H9 (cell line): ENCODE measurements at regions not wholly inside any gene's neighbourhood (a gene's known extent, or its start where the extent isn't known, plus 50 kb on each side); places are given as distances from the start of the nearest gene placed in this dataset.
A peak's percentile ranks its signal among the peaks of the same experiment; 100 is the strongest.

Experiments
- DNase-seq: peaks from one replicate; pipeline ENCODE4 v3.0.0-alpha.2; 2017
- H2AFZ ChIP-seq: one replicate; pipeline ENCODE4 v1.6.1; 2013; ENCODE audit warnings: mild to moderate bottlenecking, low read length, control low read depth, moderate library complexity
- H2AK5ac ChIP-seq: 2 replicates; pipeline ENCODE4 v1.6.1; 2013; ENCODE audit warnings: low read length, control low read depth, mixed read lengths; ENCODE audit not compliant: insufficient read length
- H2BK120ac ChIP-seq: one replicate; pipeline ENCODE4 v1.6.1; 2013; ENCODE audit warnings: low read depth, mild to moderate bottlenecking, low read length, control low read depth, inconsistent platforms; ENCODE audit not compliant: poor library complexity, severe bottlenecking
- H2BK12ac ChIP-seq: 2 replicates; pipeline ENCODE4 v1.6.1; 2013; ENCODE audit warnings: low read length, control low read depth, mixed read lengths, low read depth; ENCODE audit not compliant: insufficient read length
- H2BK15ac ChIP-seq: 2 replicates; pipeline ENCODE4 v1.6.1; 2013; ENCODE audit warnings: low read depth, low read length, control low read depth
- H2BK20ac ChIP-seq: one replicate; pipeline ENCODE4 v1.6.1; 2013; ENCODE audit warnings: low read depth, mild to moderate bottlenecking, low read length, control low read depth, inconsistent platforms; ENCODE audit not compliant: poor library complexity, severe bottlenecking
- H2BK5ac ChIP-seq: 2 replicates; pipeline ENCODE4 v1.6.1; 2013; ENCODE audit warnings: low read length, control low read depth, mixed read lengths; ENCODE audit not compliant: insufficient read length
- H3K14ac ChIP-seq: 2 replicates; pipeline ENCODE4 v1.6.1; 2013; ENCODE audit warnings: low read length, control low read depth; ENCODE audit not compliant: insufficient read depth
- H3K18ac ChIP-seq: 2 replicates; pipeline ENCODE4 v1.6.1; 2013; ENCODE audit warnings: low read depth, mild to moderate bottlenecking, mixed read lengths, low read length, control low read depth; ENCODE audit not compliant: insufficient read length
- H3K23ac ChIP-seq: 2 replicates; pipeline ENCODE4 v1.6.1; 2013; ENCODE audit warnings: low read length, control low read depth, mixed read lengths, low read depth; ENCODE audit not compliant: insufficient read length
- H3K23me2 ChIP-seq: 2 replicates; pipeline ENCODE4 v1.6.1; 2013; ENCODE audit warnings: low read depth, mild to moderate bottlenecking, mixed read lengths, low read length, control low read depth; ENCODE audit not compliant: insufficient read length, poor library complexity, severe bottlenecking
- H3K27ac ChIP-seq: 2 replicates; pipeline ENCODE4 v1.5.1; 2013; ENCODE audit warnings: low read length, control low read depth, mixed read lengths, low read depth; ENCODE audit not compliant: insufficient read length
- H3K27me3 ChIP-seq: 2 replicates; pipeline ENCODE4 v1.6.1; 2013; ENCODE audit warnings: low read length, control low read depth, inconsistent platforms; ENCODE audit not compliant: insufficient read depth
- H3K4ac ChIP-seq: 2 replicates; pipeline ENCODE4 v1.6.1; 2013; ENCODE audit warnings: low read depth, mild to moderate bottlenecking, control low read depth, inconsistent platforms, low read length, moderate library complexity
- H3K4me1 ChIP-seq: 2 replicates; pipeline ENCODE4 v1.6.1; 2013; ENCODE audit warnings: low read length, control low read depth, inconsistent platforms; ENCODE audit not compliant: insufficient read depth
- H3K4me2 ChIP-seq: 2 replicates; pipeline ENCODE4 v1.6.1; 2013; ENCODE audit warnings: low read length, control low read depth, mixed read lengths; ENCODE audit not compliant: insufficient read length, insufficient read depth
- H3K56ac ChIP-seq: 2 replicates; pipeline ENCODE4 v1.6.1; 2013; ENCODE audit warnings: low read depth, mild to moderate bottlenecking, mixed read lengths, low read length, control low read depth; ENCODE audit not compliant: insufficient read length
- H3K79me1 ChIP-seq: 2 replicates; pipeline ENCODE4 v1.6.1; 2013; ENCODE audit warnings: low read depth, mild to moderate bottlenecking, moderate library complexity, low read length, control low read depth, inconsistent platforms; ENCODE audit not compliant: insufficient read depth, poor library complexity, severe bottlenecking
- H3K79me2 ChIP-seq: 2 replicates; pipeline ENCODE4 v1.6.1; 2013; ENCODE audit warnings: low read length, control low read depth, inconsistent platforms; ENCODE audit not compliant: insufficient read depth
- H3K9ac ChIP-seq: 2 replicates; pipeline ENCODE4 v1.6.1; 2013; ENCODE audit warnings: low read length, control low read depth, mixed read lengths; ENCODE audit not compliant: insufficient read length; ENCODE audit errors: extremely low read depth
- H3K9me3 ChIP-seq: one replicate; pipeline ENCODE4 v1.6.1; 2013; ENCODE audit warnings: low read depth, low read length, inconsistent platforms; ENCODE audit not compliant: control insufficient read depth
- H3T11ph ChIP-seq: one replicate; pipeline ENCODE4 v1.6.1; 2013; ENCODE audit warnings: mild to moderate bottlenecking, low read length, control low read depth, inconsistent platforms
- H4K20me1 ChIP-seq: one replicate; pipeline ENCODE4 v1.6.1; 2013; ENCODE audit not compliant: control insufficient read depth, insufficient read length, insufficient read depth
- H4K5ac ChIP-seq: 2 replicates; pipeline ENCODE4 v1.6.1; 2013; ENCODE audit warnings: low read depth, mild to moderate bottlenecking, mixed read lengths, low read length, control low read depth; ENCODE audit not compliant: insufficient read length
- H4K8ac ChIP-seq: replicated peaks from 2 replicates; pipeline ENCODE4 v1.6.1; 2013; ENCODE audit warnings: low read length, control low read depth, mixed read lengths, low read depth; ENCODE audit not compliant: insufficient read length
- H4K91ac ChIP-seq: 2 replicates; pipeline ENCODE4 v1.6.1; 2013; ENCODE audit warnings: low read depth, mild to moderate bottlenecking, moderate library complexity, mixed read lengths, low read length, control low read depth; ENCODE audit not compliant: insufficient read length
- H3K27ac Mint-ChIP-seq, 3 experiments: 2 replicates in 2 of 3; 3 replicates in 1 of 3; pipeline ENCODE4 v1.8.0; 2020 to 2021; ENCODE audit warnings: mixed read lengths in 3 of 3, mild to moderate bottlenecking in 1 of 3, moderate library complexity in 1 of 3
- H3K27me3 Mint-ChIP-seq: 2 replicates; pipeline ENCODE4 v1.8.0; 2021; ENCODE audit warnings: low read depth, mild to moderate bottlenecking, moderate library complexity, mixed read lengths
- H3K36me3 Mint-ChIP-seq, 3 experiments: 2 replicates in 2 of 3; 3 replicates in 1 of 3; pipeline ENCODE4 v1.8.0; 2020 to 2021; ENCODE audit warnings: low read depth in 3 of 3, mixed read lengths in 3 of 3; ENCODE audit not compliant: insufficient read depth in 1 of 3
- H3K4me1 Mint-ChIP-seq, 2 experiments: 2 replicates each; pipeline ENCODE4 v1.8.0; 2020; ENCODE audit warnings: mixed read lengths in 2 of 2
- H3K4me3 Mint-ChIP-seq, 2 experiments: 2 replicates in 1 of 2; 3 replicates in 1 of 2; pipeline ENCODE4 v1.8.0; 2020 to 2021; ENCODE audit warnings: mild to moderate bottlenecking in 2 of 2, mixed read lengths in 2 of 2, moderate library complexity in 1 of 2
- H3K9me3 Mint-ChIP-seq, 2 experiments: 2 replicates in 1 of 2; 3 replicates in 1 of 2; pipeline ENCODE4 v1.8.0; 2020; ENCODE audit warnings: mild to moderate bottlenecking in 2 of 2, mixed read lengths in 2 of 2, moderate library complexity in 1 of 2
- CTCF ChIP-seq: fragments of 200-600 bp; sonication (generic); conservative IDR thresholded peaks from 3 replicates; pipeline ENCODE4 v1.8.0; 2021; ENCODE audit warnings: antibody characterized with exemption, mild to moderate bottlenecking
- WGBS: extraction: QIAGEN DNeasy Blood & Tissue Kit; methylation state at CpG from one replicate; pipeline ENCODE4 v1.1.7; 2013; ENCODE audit warnings: missing lambda C conversion rate, low lambda C conversion rate, mixed read lengths; ENCODE audit not compliant: insufficient read length; ENCODE audit errors: extremely low coverage; 5-methylcytosine and 5-hydroxymethylcytosine counted together

DNA sequence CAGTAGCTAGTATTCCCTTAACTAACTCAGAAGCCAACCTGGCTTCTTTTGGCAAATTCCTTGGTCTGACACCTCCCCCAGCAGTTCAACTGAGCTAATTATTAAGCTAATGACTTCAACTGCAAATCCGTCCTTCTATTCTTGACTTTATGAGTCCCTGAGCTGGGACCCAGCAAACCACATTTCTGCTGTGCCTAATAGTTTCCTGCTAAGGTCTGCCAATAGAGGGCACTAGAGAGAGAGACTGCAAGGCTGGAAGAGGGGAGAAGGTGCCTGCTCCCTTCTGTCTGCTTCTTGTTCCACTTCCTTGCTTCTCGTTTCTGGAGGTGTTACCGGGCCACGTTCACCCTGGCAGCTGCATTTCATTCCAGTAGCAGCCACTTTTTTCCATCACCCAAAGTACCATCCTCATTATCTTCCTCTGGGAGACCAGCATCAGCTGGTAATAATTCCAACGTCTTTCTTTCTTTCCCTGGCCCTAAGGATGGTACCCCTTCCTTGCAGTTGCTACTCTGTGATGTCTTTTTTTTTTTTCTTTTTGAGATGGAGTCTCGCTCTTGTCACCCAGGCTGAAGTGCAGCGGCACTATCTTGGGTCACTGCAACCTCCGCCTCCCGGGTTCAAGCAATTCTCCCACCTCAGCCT, 352.0 kb downstream of the TNS1 start:
- Histone ChIP-seq H3K9ac (no peak overlapping the region), H3K79me2 (no peaks in the 10 kb centered on the region), H3K23ac (no peak overlapping the region), H4K91ac (no peak overlapping the region), H4K5ac (no peak overlapping the region), H2BK5ac (no peak overlapping the region), H2AFZ (no peak overlapping the region), H2BK15ac (no peak overlapping the region), H4K8ac (no peak overlapping the region), H3K23me2 (no peaks in the 10 kb centered on the region), H3K18ac (no peak overlapping the region), H3K4me2 (peak overlapping the region; percentile 2), H3K4me1 (peaks cover 2% of the 10 kb centered on the region; the same call in 1 of the 2 replicates), H3K79me1 (no peaks in the 10 kb centered on the region), H4K20me1 (no peaks in the 10 kb centered on the region), H3K27me3 (no peaks in the 10 kb centered on the region), H2BK120ac (no peak overlapping the region), H3K27ac (no peak overlapping the region), H3K56ac (no peak overlapping the region), H3K9me3 (no peaks in the 10 kb centered on the region), H3T11ph (no peak overlapping the region), H3K14ac (no peak overlapping the region), H3K4ac (no peak overlapping the region), H2BK12ac (no peak overlapping the region), H2BK20ac (no peak overlapping the region), H2AK5ac (no peak overlapping the region)
- Mint-ChIP-seq H3K4me1 (peaks cover 24 to 37% of the 10 kb centered on the region in 2 experiments), H3K36me3 (no peaks in the 10 kb centered on the region), H3K27me3 (peaks cover 3% of the 10 kb centered on the region), H3K9me3 (no peaks in the 10 kb centered on the region), H3K4me3 (no peak overlapping the region; a peak in 1 of 5 replicates), H3K27ac (no peak overlapping the region)
- WGBS = no CpG with 5 or more reads among the region's 9 CpGs
- DNase-seq = peak; percentile 81
- TF ChIP-seq CTCF = peak; percentile 90
